ENCODE measurements at regions not wholly inside any gene's neighbourhood (a gene's known extent, or its start where the extent isn't known, plus 50 kb on each side); places are given as distances from the start of the nearest gene placed in this dataset.

DNA sequence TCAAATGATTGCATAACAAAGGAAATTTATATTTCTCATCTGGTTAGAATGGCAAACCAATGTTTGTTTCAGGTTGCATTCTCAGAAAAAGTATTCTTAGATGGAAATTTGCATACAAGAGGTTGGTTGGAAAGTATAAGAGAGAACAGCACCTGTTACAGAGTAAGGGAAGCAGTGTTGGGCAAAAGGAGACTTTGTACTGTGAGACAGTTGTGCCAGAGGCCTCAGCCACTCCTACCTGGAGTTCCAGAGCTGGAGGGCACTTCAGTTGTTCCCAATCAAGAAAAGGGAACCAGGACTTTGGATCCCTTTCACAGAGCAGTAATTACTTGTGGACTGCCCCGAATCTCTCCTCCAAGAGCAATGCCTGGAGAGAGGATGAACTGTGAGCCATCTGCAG is 81.8 kb downstream of the SPRY2 start:
- H3K79me2 ChIP-seq (ENCODE audit: insufficient read depth, low read length): no peaks in the 10 kb centered on the region
- H3K9me3 ChIP-seq (ENCODE audit: control insufficient read depth in 1 of 2, insufficient read depth in 1 of 2, low read depth in 1 of 2, low read length in 2 of 2): no peaks in the 10 kb centered on the region
- H3K27me3 ChIP-seq (ENCODE audit: insufficient read depth, low read length): no peaks in the 10 kb centered on the region
- no peak for DNase-seq (ENCODE audit: low read depth, low spot score)
- intact Hi-C loops (cut with micrococcal nuclease): no loop called here
- H3K9me2 ChIP-seq (ENCODE audit: insufficient read depth): no peaks in the 10 kb centered on the region
- TF ChIP-seq JUND (IDR thresholded peaks at IDR 0.05) (no peak), ELF1 (IDR thresholded peaks at IDR 0.05; ENCODE audit: borderline replicate concordance, low read depth) (no peak), SP1 (IDR thresholded peaks at IDR 0.05; ENCODE audit: low read depth) (no peak), SRF (IDR thresholded peaks at IDR 0.05; ENCODE audit: low read depth) (no peak), ZNF274 (IDR thresholded peaks at IDR 0.05; ENCODE audit: low read depth, low read length) (no peak), ZFX (IDR thresholded peaks at IDR 0.05) (no peak), YY1 (IDR thresholded peaks at IDR 0.05; ENCODE audit: extremely low read depth, insufficient replicate concordance, low read depth, low read length) (no peak)
- TF ChIP-seq, protein P1, sequence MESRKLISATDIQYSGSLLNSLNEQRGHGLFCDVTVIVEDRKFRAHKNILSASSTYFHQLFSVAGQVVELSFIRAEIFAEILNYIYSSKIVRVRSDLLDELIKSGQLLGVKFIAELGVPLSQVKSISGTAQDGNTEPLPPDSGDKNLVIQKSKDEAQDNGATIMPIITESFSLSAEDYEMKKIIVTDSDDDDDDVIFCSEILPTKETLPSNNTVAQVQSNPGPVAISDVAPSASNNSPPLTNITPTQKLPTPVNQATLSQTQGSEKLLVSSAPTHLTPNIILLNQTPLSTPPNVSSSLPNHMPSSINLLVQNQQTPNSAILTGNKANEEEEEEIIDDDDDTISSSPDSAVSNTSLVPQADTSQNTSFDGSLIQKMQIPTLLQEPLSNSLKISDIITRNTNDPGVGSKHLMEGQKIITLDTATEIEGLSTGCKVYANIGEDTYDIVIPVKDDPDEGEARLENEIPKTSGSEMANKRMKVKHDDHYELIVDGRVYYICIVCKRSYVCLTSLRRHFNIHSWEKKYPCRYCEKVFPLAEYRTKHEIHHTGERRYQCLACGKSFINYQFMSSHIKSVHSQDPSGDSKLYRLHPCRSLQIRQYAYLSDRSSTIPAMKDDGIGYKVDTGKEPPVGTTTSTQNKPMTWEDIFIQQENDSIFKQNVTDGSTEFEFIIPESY (IDR thresholded peaks at IDR 0.05; ENCODE audit: extremely low read depth, insufficient replicate concordance, low read length): no peak
- ChIA-PET RAD21 (ENCODE audit: low non-redundant PET in 1 of 2, low total read pairs in 2 of 2, uncharacterized antibody in 2 of 2, unreplicated experiment in 2 of 2) (no interaction called here), POLR2A (no interaction called here), CTCF (no interaction called here)
- no peak overlapping the region for H3K9ac ChIP-seq (ENCODE audit: low read length)
- H3K36me3 ChIP-seq (ENCODE audit: control insufficient read depth in 1 of 2, insufficient read depth in 2 of 2, low read length in 2 of 2): no peaks in the 10 kb centered on the region
- BruUV-seq (replicated peaks): no TSS peak
- no peak overlapping the region for H3K27ac ChIP-seq (ENCODE audit: low read depth, low read length)
- H3K4me1 ChIP-seq (ENCODE audit: control insufficient read depth in 1 of 2, insufficient read depth in 2 of 2, low read length in 2 of 2): no peaks in the 10 kb centered on the region
- no peak overlapping the region for H2AFZ ChIP-seq (ENCODE audit: low read depth, low read length, poor library complexity, severe bottlenecking)
- H4K20me1 ChIP-seq (ENCODE audit: insufficient read depth): no peaks in the 10 kb centered on the region
- H3K4me2 ChIP-seq (ENCODE audit: low read length): no peak overlapping the region
- ATAC-seq: no peak
- no peak overlapping the region for H3K4me3 ChIP-seq (replicated peaks in 1 of 2; ENCODE audit: low read depth in 1 of 2, low read length in 2 of 2)

DNA sequence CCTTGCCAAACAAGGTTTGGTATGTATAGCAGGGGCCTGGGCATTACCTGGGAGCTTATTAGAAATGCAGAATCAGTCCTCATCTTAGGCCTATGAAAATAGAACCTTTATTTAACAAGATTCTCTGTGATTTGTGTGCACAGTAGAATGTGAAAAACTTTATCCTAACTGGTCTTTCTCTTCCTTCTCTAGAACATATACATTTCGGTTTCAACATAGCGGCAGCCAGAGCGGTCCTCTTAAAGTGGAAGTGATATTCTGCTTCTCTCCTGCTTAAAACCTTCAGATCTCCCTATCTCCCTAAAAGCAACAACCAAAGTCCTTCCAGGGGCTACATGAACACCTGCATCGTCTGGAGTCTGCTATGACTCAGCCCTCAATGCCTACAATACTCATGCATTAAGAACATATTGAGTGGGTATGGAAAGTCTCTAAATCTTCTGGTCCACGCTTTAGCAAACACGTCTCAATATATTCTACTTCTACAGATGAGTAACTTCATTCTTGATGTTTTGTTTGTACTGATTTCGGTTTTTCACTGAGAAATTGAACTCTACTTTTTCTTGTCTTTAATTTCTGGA is 84.5 kb downstream of the SPRY2 start:
- H3K9me3 ChIP-seq (ENCODE audit: control insufficient read depth in 1 of 2, insufficient read depth in 1 of 2, low read depth in 1 of 2, low read length in 2 of 2): no peaks in the 10 kb centered on the region
- no peak overlapping the region for H2AFZ ChIP-seq (ENCODE audit: low read depth, low read length, poor library complexity, severe bottlenecking)
- no TSS peak for BruUV-seq (replicated peaks)
- ChIA-PET CTCF (no interaction called here), POLR2A (no interaction called here), RAD21 (ENCODE audit: low non-redundant PET in 1 of 2, low total read pairs in 2 of 2, uncharacterized antibody in 2 of 2, unreplicated experiment in 2 of 2) (no interaction called here)
- H3K9ac ChIP-seq (ENCODE audit: low read length): no peak overlapping the region
- intact Hi-C loops (cut with micrococcal nuclease): no loop called here
- no peaks in the 10 kb centered on the region for H3K27me3 ChIP-seq (ENCODE audit: insufficient read depth, low read length)
- TF ChIP-seq POLR2A (IDR thresholded peaks at IDR 0.05; ENCODE audit: borderline replicate concordance, extremely low read depth, insufficient read depth, insufficient read length): no peak
- no peak for TF ChIP-seq TCF7L2 (IDR thresholded peaks at IDR 0.05; ENCODE audit: borderline replicate concordance, extremely low read depth, insufficient read depth, insufficient read length)
- TF ChIP-seq, protein P2, sequence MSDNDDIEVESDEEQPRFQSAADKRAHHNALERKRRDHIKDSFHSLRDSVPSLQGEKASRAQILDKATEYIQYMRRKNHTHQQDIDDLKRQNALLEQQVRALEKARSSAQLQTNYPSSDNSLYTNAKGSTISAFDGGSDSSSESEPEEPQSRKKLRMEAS (IDR thresholded peaks at IDR 0.05): no peak
- no peak for TF ChIP-seq EGR1 (IDR thresholded peaks at IDR 0.05; ENCODE audit: low read depth)
- TF ChIP-seq, protein P3, sequence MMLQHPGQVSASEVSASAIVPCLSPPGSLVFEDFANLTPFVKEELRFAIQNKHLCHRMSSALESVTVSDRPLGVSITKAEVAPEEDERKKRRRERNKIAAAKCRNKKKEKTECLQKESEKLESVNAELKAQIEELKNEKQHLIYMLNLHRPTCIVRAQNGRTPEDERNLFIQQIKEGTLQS (IDR thresholded peaks at IDR 0.05): no peak
- TF ChIP-seq ELF1 (IDR thresholded peaks at IDR 0.05; ENCODE audit: borderline replicate concordance, low read depth): no peak
- TF ChIP-seq JUND (IDR thresholded peaks at IDR 0.05): no peak
- no peak for TF ChIP-seq RAD21 (IDR thresholded peaks at IDR 0.05; ENCODE audit: low read depth)
- no peak for TF ChIP-seq SP1 (IDR thresholded peaks at IDR 0.05; ENCODE audit: low read depth)
- H3K79me2 ChIP-seq (ENCODE audit: insufficient read depth, low read length): no peaks in the 10 kb centered on the region
- ATAC-seq: no peak
- H3K36me3 ChIP-seq (ENCODE audit: control insufficient read depth in 1 of 2, insufficient read depth in 2 of 2, low read length in 2 of 2): no peaks in the 10 kb centered on the region
- no peak for DNase-seq (ENCODE audit: low read depth, low spot score)
- no peaks in the 10 kb centered on the region for H3K4me1 ChIP-seq (ENCODE audit: control insufficient read depth in 1 of 2, insufficient read depth in 2 of 2, low read length in 2 of 2)
- H4K20me1 ChIP-seq (ENCODE audit: insufficient read depth): no peaks in the 10 kb centered on the region
- H3K27ac ChIP-seq (ENCODE audit: low read depth, low read length): no peak overlapping the region
- no peak overlapping the region for H3K4me3 ChIP-seq (replicated peaks in 1 of 2; ENCODE audit: low read depth in 1 of 2, low read length in 2 of 2)
- no peaks in the 10 kb centered on the region for H3K9me2 ChIP-seq (ENCODE audit: insufficient read depth)
- no peak overlapping the region for H3K4me2 ChIP-seq (ENCODE audit: low read length)
